ENCODE measurements at regions not wholly inside any gene's neighbourhood (a gene's known extent, or its start where the extent isn't known, plus 50 kb on each side); places are given as distances from the start of the nearest gene placed in this dataset.

GRCh38 chr4:3849140-3849539 is 83.0 kb downstream of the ADRA2C start:
- no peak for TF ChIP-seq CTCF (IDR thresholded peaks at IDR 0.05 in 4 of 5, conservative IDR thresholded peaks at IDR 0.05 in 1 of 5)
- TF ChIP-seq POLR2A (IDR thresholded peaks at IDR 0.05) = no peak

All from gastrocnemius medialis (tissue), 4 donors.